Stomach (tissue), 4 donors: ENCODE measurements at regions not wholly inside any gene's neighbourhood (a gene's known extent, or its start where the extent isn't known, plus 50 kb on each side); places are given as distances from the start of the nearest gene placed in this dataset.

Experiments used
- CTCF ChIP-seq, 7 experiments: fragments of 450-650 bp in 4 of 7; fragments of 200-600 bp in 3 of 7; sonication (generic) in 3 of 7; IDR thresholded peaks; one replicate each; pipeline ENCODE4 v1.5.1; 2016 to 2019; ENCODE audit warnings: antibody characterized with exemption in 7 of 7, control low read depth in 2 of 7, mild to moderate bottlenecking in 1 of 7
- POLR2A ChIP-seq, 4 donors: fragments of 450-650 bp; IDR thresholded peaks; one replicate each; pipeline ENCODE4 v1.6.1; 2016; ENCODE audit warnings: antibody characterized with exemption in 4 of 4, control low read depth in 2 of 4, mild to moderate bottlenecking in 1 of 4, moderate library complexity in 1 of 4

- no peak for TF ChIP-seq CTCF (IDR thresholded peaks at IDR 0.05)
- TF ChIP-seq POLR2A (IDR thresholded peaks at IDR 0.05), result no peak
Observed at GRCh38 chr13:89375839-89376238, 1704.7 kb downstream of the SLITRK5 start.
